Endodermal cell (in vitro differentiated cells): ENCODE measurements at regions not wholly inside any gene's neighbourhood (a gene's known extent, or its start where the extent isn't known, plus 50 kb on each side); places are given as distances from the start of the nearest gene placed in this dataset.

Source experiments
- DNase-seq: peaks from one replicate; pipeline ENCODE4 v3.0.0-alpha.2; 2017
- H3K27ac ChIP-seq: 2 replicates; pipeline ENCODE4 v1.5.1; 2013; ENCODE audit warnings: mild to moderate bottlenecking, low read depth, low read length, moderate library complexity
- H3K27me3 ChIP-seq: 2 replicates; pipeline ENCODE4 v1.6.1; 2013; ENCODE audit warnings: mild to moderate bottlenecking, low read length, moderate library complexity; ENCODE audit not compliant: insufficient read depth, control insufficient read depth, poor library complexity, severe bottlenecking
- H3K36me3 ChIP-seq: 2 replicates; pipeline ENCODE4 v1.7.0; 2013; ENCODE audit warnings: mild to moderate bottlenecking, low read length, moderate library complexity; ENCODE audit not compliant: control insufficient read depth, insufficient read depth
- H3K4me1 ChIP-seq: one replicate; pipeline ENCODE4 v1.7.0; 2013; ENCODE audit warnings: low read length; ENCODE audit not compliant: control insufficient read depth, insufficient read depth
- H3K4me3 ChIP-seq: 2 replicates; pipeline ENCODE4 v1.5.1; 2013; ENCODE audit warnings: mild to moderate bottlenecking, low read length, moderate library complexity
- H3K9ac ChIP-seq: 2 replicates; pipeline ENCODE4 v1.6.1; 2013; ENCODE audit warnings: mild to moderate bottlenecking, low read length, moderate library complexity; ENCODE audit not compliant: poor library complexity, severe bottlenecking; ENCODE audit errors: extremely low read depth
- H3K9me3 ChIP-seq: 2 replicates; pipeline ENCODE4 v1.6.1; 2013; ENCODE audit warnings: mild to moderate bottlenecking, low read length, moderate library complexity; ENCODE audit not compliant: control insufficient read depth
- H3K27ac Mint-ChIP-seq: 2 replicates; pipeline ENCODE4 v1.8.0; 2020; ENCODE audit warnings: mixed read lengths
- H3K27me3 Mint-ChIP-seq: 2 replicates; pipeline ENCODE4 v1.8.0; 2021; ENCODE audit warnings: mild to moderate bottlenecking, mixed read lengths; ENCODE audit not compliant: insufficient read depth
- H3K36me3 Mint-ChIP-seq: 2 replicates; pipeline ENCODE4 v1.8.0; 2020; ENCODE audit warnings: low read depth, mixed read lengths
- H3K4me1 Mint-ChIP-seq: 2 replicates; pipeline ENCODE4 v1.8.0; 2020; ENCODE audit warnings: mixed read lengths
- H3K4me3 Mint-ChIP-seq: 2 replicates; pipeline ENCODE4 v1.8.0; 2020; ENCODE audit warnings: mild to moderate bottlenecking, moderate library complexity, mixed read lengths
- H3K9me3 Mint-ChIP-seq: 2 replicates; pipeline ENCODE4 v1.8.0; 2020; ENCODE audit warnings: mild to moderate bottlenecking, mixed read lengths
- CTCF ChIP-seq: fragments of 200-600 bp; sonication (generic); conservative IDR thresholded peaks from 2 replicates; pipeline ENCODE4 v1.5.0; 2021; ENCODE audit warnings: antibody characterized with exemption, mild to moderate bottlenecking
- WGBS, 2 experiments: methylation state at CpG; one replicate each; pipeline versions ENCODE4 v1.1.5 to v1.1.7; 2013; ENCODE audit warnings: missing lambda C conversion rate in 2 of 2, mixed read lengths in 1 of 2; ENCODE audit not compliant: insufficient coverage in 1 of 2, insufficient read length in 1 of 2; 5-methylcytosine and 5-hydroxymethylcytosine counted together

- no peaks in the 10 kb centered on the region for H3K36me3 ChIP-seq
- no peaks in the 10 kb centered on the region for H3K27me3 ChIP-seq
- H3K9me3 Mint-ChIP-seq: no peaks in the 10 kb centered on the region
- H3K4me3 Mint-ChIP-seq: no peak overlapping the region
- H3K27me3 Mint-ChIP-seq: no peaks in the 10 kb centered on the region
- H3K27ac Mint-ChIP-seq: no peak overlapping the region
- H3K27ac ChIP-seq: no peak overlapping the region
- H3K9ac ChIP-seq: no peak overlapping the region
- H3K4me1 ChIP-seq: no peaks in the 10 kb centered on the region
- TF ChIP-seq CTCF: no peak
- DNase-seq: no peak
- H3K4me1 Mint-ChIP-seq: no peaks in the 10 kb centered on the region
- H3K9me3 ChIP-seq: no peaks in the 10 kb centered on the region
- WGBS, 2 experiments: 90 to 96% methylated on average over 4 to 5 of the region's 6 CpGs
- H3K36me3 Mint-ChIP-seq: no peaks in the 10 kb centered on the region
- no peak overlapping the region for H3K4me3 ChIP-seq
These were observed 508.9 kb upstream of the LRATD1 start for GRCh38 chr2:14123436-14124103.

GRCh38 chr2:14125624-14126293, 506.8 kb upstream of the LRATD1 start:
- no peaks in the 10 kb centered on the region for H3K36me3 Mint-ChIP-seq
- WGBS, 2 experiments: 83 to 94% methylated on average over 3 to 7 of the region's 7 CpGs
- no peak for TF ChIP-seq CTCF
- H3K4me1 ChIP-seq: no peaks in the 10 kb centered on the region
- no peak overlapping the region for H3K4me3 Mint-ChIP-seq
- no peaks in the 10 kb centered on the region for H3K27me3 Mint-ChIP-seq
- H3K4me1 Mint-ChIP-seq: no peaks in the 10 kb centered on the region
- H3K36me3 ChIP-seq: no peaks in the 10 kb centered on the region
- H3K9me3 ChIP-seq: no peaks in the 10 kb centered on the region
- DNase-seq: no peak
- H3K9ac ChIP-seq: no peak overlapping the region
- H3K27me3 ChIP-seq: no peaks in the 10 kb centered on the region
- no peak overlapping the region for H3K4me3 ChIP-seq
- no peak overlapping the region for H3K27ac Mint-ChIP-seq
- H3K9me3 Mint-ChIP-seq: no peaks in the 10 kb centered on the region
- H3K27ac ChIP-seq: no peak overlapping the region

GRCh38 chr2:14126846-14127245, 505.7 kb upstream of the LRATD1 start:
- no peak overlapping the region for H3K9ac ChIP-seq
- Mint-ChIP-seq H3K27ac (no peak overlapping the region), H3K9me3 (no peaks in the 10 kb centered on the region), H3K4me3 (no peak overlapping the region), H3K4me1 (no peaks in the 10 kb centered on the region), H3K27me3 (no peaks in the 10 kb centered on the region), H3K36me3 (no peaks in the 10 kb centered on the region)
- 100% methylated on average over 2 of the region's 2 CpGs; no CpG with 5 or more reads in 1 of the 2 experiments for WGBS, 2 experiments
- H3K27ac ChIP-seq: no peak overlapping the region
- no peak overlapping the region for H3K4me3 ChIP-seq
- no peak for TF ChIP-seq CTCF
- DNase-seq: no peak
- H3K27me3 ChIP-seq: no peaks in the 10 kb centered on the region
- no peaks in the 10 kb centered on the region for H3K4me1 ChIP-seq
- H3K9me3 ChIP-seq: no peaks in the 10 kb centered on the region
- H3K36me3 ChIP-seq: no peaks in the 10 kb centered on the region
